ENCODE measurements at regions not wholly inside any gene's neighbourhood (a gene's known extent, or its start where the extent isn't known, plus 50 kb on each side); places are given as distances from the start of the nearest gene placed in this dataset.

DNA sequence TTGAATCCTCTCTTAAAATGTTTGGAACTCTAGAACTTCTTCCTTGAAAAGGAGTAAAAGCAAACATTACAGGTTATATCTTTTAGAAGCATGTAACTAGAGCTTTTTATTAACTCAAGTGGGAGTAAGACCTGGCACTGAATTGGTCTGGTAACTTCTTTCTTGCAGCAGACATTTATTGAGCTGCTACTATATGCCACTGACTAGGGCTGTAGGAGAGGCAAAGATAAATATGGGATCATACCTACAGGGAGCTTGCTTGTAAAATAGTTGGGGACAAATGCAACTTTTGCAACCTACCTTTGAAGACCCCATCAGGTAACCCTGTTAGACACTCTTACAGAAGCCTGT is 231.9 kb upstream of the TUT7 start:
- Histone ChIP-seq H3K9me3 (ENCODE audit: low read depth) (no peaks in the 10 kb centered on the region), H3K27me3 (no peaks in the 10 kb centered on the region), H3K27ac (peak overlapping the region; percentile 52), H3K36me3 (no peaks in the 10 kb centered on the region), H3K4me3 (no peak overlapping the region), H3K4me1 (ENCODE audit: low read depth) (peaks cover 13% of the 10 kb centered on the region)
- no peak for DNase-seq (ENCODE audit: low read depth in 1 of 2, low spot score in 1 of 2)
- no peak for TF ChIP-seq CTCF (IDR thresholded peaks at IDR 0.05; ENCODE audit: low read depth, low read length)

DNA sequence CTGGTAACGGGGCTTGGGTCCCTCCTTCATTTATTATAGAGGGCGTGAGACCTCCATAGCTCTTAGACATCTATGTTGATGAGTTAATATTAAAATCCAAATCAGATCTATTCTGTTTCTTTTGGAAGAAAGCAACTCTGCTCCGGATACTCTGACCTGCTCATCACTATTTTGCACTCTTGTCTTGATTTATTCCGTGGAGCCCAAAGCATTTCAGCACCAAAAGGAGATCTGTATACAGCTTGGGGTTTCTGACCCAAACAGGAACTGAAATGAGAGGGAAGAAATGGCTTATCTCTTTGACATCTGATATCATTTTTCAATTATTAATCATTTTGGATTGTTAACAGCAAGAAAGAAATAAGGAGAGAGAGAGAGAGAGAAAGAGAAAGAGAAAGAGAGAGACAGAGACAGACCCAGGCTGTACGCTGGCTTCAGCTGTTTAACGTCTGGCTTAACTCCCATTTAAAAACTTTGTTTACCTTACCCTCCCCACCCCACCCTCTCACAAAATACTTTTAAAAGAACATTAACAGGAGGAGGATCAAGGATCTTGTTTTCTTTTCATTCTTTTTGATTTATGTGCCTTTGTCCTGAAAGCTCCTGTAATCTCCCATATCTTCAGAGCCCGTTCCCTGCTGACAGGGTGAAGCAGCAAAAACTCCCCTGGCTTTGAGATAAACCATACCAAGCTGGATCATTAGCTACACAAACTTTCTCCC is 231.4 kb upstream of the TUT7 start:
- H3K4me3 ChIP-seq: no peak overlapping the region
- peak overlapping the region; percentile 52 for H3K27ac ChIP-seq

DNA sequence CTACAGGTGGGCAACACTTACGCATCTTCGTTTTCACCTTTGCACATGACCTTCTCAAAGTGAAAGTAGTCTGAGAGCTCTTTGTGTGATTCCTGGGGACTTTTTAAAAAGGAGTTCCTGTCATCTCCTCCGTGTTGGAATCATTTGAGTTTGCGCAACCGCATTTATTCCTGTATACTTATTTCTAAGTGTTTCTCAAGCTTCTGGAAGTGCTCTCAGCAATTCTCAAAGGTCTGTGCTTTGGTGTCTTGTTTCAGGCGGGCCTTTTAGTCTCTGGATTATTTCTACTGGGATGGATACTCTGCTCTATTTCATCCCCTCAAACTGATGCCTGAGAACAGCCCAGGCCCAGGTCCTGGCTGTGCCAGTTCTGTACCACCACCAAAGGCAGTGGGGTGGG is 226.5 kb upstream of the TUT7 start:
- DNase-seq (ENCODE audit: low read depth in 1 of 2, low spot score in 1 of 2): peak in 1 of 2 donors; percentile 18
- Histone ChIP-seq H3K4me1 (ENCODE audit: low read depth) (peaks cover 16% of the 10 kb centered on the region), H3K4me3 (no peak overlapping the region), H3K27me3 (no peaks in the 10 kb centered on the region), H3K27ac (no peak overlapping the region), H3K36me3 (no peaks in the 10 kb centered on the region), H3K9me3 (ENCODE audit: low read depth) (no peaks in the 10 kb centered on the region)
- no peak for TF ChIP-seq CTCF (IDR thresholded peaks at IDR 0.05; ENCODE audit: low read depth, low read length)

More for the DNA sequence above, 231.4 kb upstream of the TUT7 start:
- H3K4me1 ChIP-seq (ENCODE audit: low read depth): peaks cover 13% of the 10 kb centered on the region
- H3K36me3 ChIP-seq: no peaks in the 10 kb centered on the region
- TF ChIP-seq CTCF (IDR thresholded peaks at IDR 0.05; ENCODE audit: low read depth, low read length): no peak
- peak in 1 of 2 donors; percentile 45 for DNase-seq (ENCODE audit: low read depth in 1 of 2, low spot score in 1 of 2)
- no peaks in the 10 kb centered on the region for H3K27me3 ChIP-seq
- no peaks in the 10 kb centered on the region for H3K9me3 ChIP-seq (ENCODE audit: low read depth)

GRCh38 chr9:86578722-86579121 is 224.5 kb upstream of the TUT7 start:
- Histone ChIP-seq H3K27me3 (no peaks in the 10 kb centered on the region), H3K27ac (no peak overlapping the region), H3K9me3 (ENCODE audit: low read depth) (no peaks in the 10 kb centered on the region), H3K4me1 (ENCODE audit: low read depth) (peaks cover 9% of the 10 kb centered on the region), H3K36me3 (no peaks in the 10 kb centered on the region), H3K4me3 (no peak overlapping the region)
- no peak for TF ChIP-seq CTCF (IDR thresholded peaks at IDR 0.05; ENCODE audit: low read depth, low read length)
- DNase-seq (ENCODE audit: low read depth in 1 of 2, low spot score in 1 of 2): no peak

GRCh38 chr9:86577420-86578333 is 223.5 kb upstream of the TUT7 start:
- Histone ChIP-seq H3K27ac (no peak overlapping the region), H3K4me1 (ENCODE audit: low read depth) (peaks cover 9% of the 10 kb centered on the region), H3K4me3 (no peak overlapping the region), H3K9me3 (ENCODE audit: low read depth) (no peaks in the 10 kb centered on the region), H3K36me3 (no peaks in the 10 kb centered on the region), H3K27me3 (no peaks in the 10 kb centered on the region)
- peak in 1 of 2 donors; percentile 75 for DNase-seq (ENCODE audit: low read depth in 1 of 2, low spot score in 1 of 2)
- no peak for TF ChIP-seq CTCF (IDR thresholded peaks at IDR 0.05; ENCODE audit: low read depth, low read length)
